Tibial nerve (tissue), 3 donors: ENCODE measurements at regions not wholly inside any gene's neighbourhood (a gene's known extent, or its start where the extent isn't known, plus 50 kb on each side); places are given as distances from the start of the nearest gene placed in this dataset.

Experiments used
- EP300 ChIP-seq, 2 donors: sonication (generic); formaldehyde crosslinking; IDR thresholded peaks; one replicate each; pipeline ENCODE4 v1.6.1; 2017; ENCODE audit warnings: antibody characterized with exemption in 2 of 2, mild to moderate bottlenecking in 1 of 2
- POLR2A ChIP-seq, 2 donors: fragments of 450-650 bp; IDR thresholded peaks; one replicate each; pipeline ENCODE4 v1.6.1; 2017; ENCODE audit warnings: antibody characterized with exemption in 2 of 2, mild to moderate bottlenecking in 2 of 2, moderate library complexity in 2 of 2

- TF ChIP-seq EP300 (IDR thresholded peaks at IDR 0.05): no peak
- TF ChIP-seq POLR2A (IDR thresholded peaks at IDR 0.05): no peak
Observed at GRCh38 chr6:74879234-74879633, 326.6 kb downstream of the COL12A1 start.
